Body of pancreas (tissue), 4 donors: ENCODE measurements at regions not wholly inside any gene's neighbourhood (a gene's known extent, or its start where the extent isn't known, plus 50 kb on each side); places are given as distances from the start of the nearest gene placed in this dataset.

ENCODE experiments used
- ATAC-seq: fragments of 150-250 bp; one replicate; pipeline ENCODE4 v1.9.1; 2016
- DNase-seq, 4 donors: peaks; one replicate each; pipeline ENCODE4 v3.0.0-alpha.2; 2019
- H3K27ac ChIP-seq, 4 donors: fragments of 200-600 bp; sonication (generic); 1 replicate in 3 of 4; 2 replicates in 1 of 4; pipeline versions ENCODE4 v1.5.1 to v1.6.1; 2016 to 2019; ENCODE audit warnings: mild to moderate bottlenecking in 1 of 4, mixed read lengths in 1 of 4, moderate library complexity in 1 of 4
- H3K27me3 ChIP-seq, 2 donors: fragments of 200-600 bp; sonication (generic); one replicate each; pipeline ENCODE4 v1.6.0; 2016; ENCODE audit warnings: mild to moderate bottlenecking in 1 of 2
- H3K36me3 ChIP-seq, 2 donors: fragments of 200-600 bp; sonication (generic); replicated peaks in 1 of 2; 2 replicates each; pipeline ENCODE4 v1.5.1; 2016; ENCODE audit warnings: low read depth in 2 of 2; ENCODE audit not compliant: insufficient read depth in 1 of 2
- H3K4me1 ChIP-seq: fragments of 200-600 bp; sonication (generic); one replicate; pipeline ENCODE4 v1.6.0; 2016
- H3K4me3 ChIP-seq, 2 donors: fragments of 200-600 bp; sonication (generic); 1 replicate in 1 of 2; 2 replicates in 1 of 2; pipeline ENCODE4 v1.5.1; 2016 to 2019
- H3K9me3 ChIP-seq, 3 donors: fragments of 200-600 bp; sonication (generic); 1 replicate in 2 of 3; 2 replicates in 1 of 3; pipeline ENCODE4 v1.5.1; 2016
- CTCF ChIP-seq, 7 experiments: fragments of 450-650 bp in 4 of 7; fragments of 200-600 bp in 3 of 7; sonication (generic) in 3 of 7; IDR thresholded peaks; one replicate each; pipeline ENCODE4 v1.5.1; 2016 to 2019; ENCODE audit warnings: antibody characterized with exemption in 7 of 7
- POLR2A ChIP-seq, 3 donors: fragments of 450-650 bp; IDR thresholded peaks; one replicate each; pipeline ENCODE4 v1.6.1; 2016; ENCODE audit warnings: antibody characterized with exemption in 3 of 3, mild to moderate bottlenecking in 2 of 3
- WGBS, 2 donors: methylation state at CpG; one replicate each; pipeline ENCODE4 v1.1.5; 2017; 5-methylcytosine and 5-hydroxymethylcytosine counted together
- intact Hi-C: fragments of 100-400 bp; cut with DNase I; formaldehyde crosslinking; loops from one replicate; pipeline ENCODE4 v1.15.1; 2023

GRCh38 chr9:121593066-121593465 is 58.4 kb upstream of the DAB2IP start:
- DNase-seq (no peak), ATAC-seq (no peak)
- intact Hi-C loops = no loop called here
- Histone ChIP-seq H3K9me3 (no peaks in the 10 kb centered on the region), H3K36me3 (no peaks in the 10 kb centered on the region), H3K4me3 (no peak overlapping the region), H3K27ac (no peak overlapping the region), H3K4me1 (peaks cover 8% of the 10 kb centered on the region), H3K27me3 (no peaks in the 10 kb centered on the region)
- TF ChIP-seq POLR2A (IDR thresholded peaks at IDR 0.05) (no peak), CTCF (IDR thresholded peaks at IDR 0.05) (no peak)
- WGBS, 2 donors = 69 to 87% methylated on average over 7 of the region's 7 CpGs

- no peak for ATAC-seq
- Histone ChIP-seq H3K27me3 (no peaks in the 10 kb centered on the region), H3K27ac (no peak overlapping the region), H3K4me3 (no peak overlapping the region), H3K9me3 (no peaks in the 10 kb centered on the region), H3K36me3 (no peaks in the 10 kb centered on the region), H3K4me1 (peaks cover 36% of the 10 kb centered on the region)
- 94 to 96% methylated on average over 1 of the region's 1 CpG for WGBS, 2 donors
- no peak for DNase-seq
- no peak for TF ChIP-seq CTCF (IDR thresholded peaks at IDR 0.05)
- TF ChIP-seq POLR2A (IDR thresholded peaks at IDR 0.05) = no peak
- intact Hi-C loops = no loop called here
Measured at GRCh38 chr9:121596515-121596914, 54.9 kb upstream of the DAB2IP start.

- Histone ChIP-seq H3K27me3 (no peaks in the 10 kb centered on the region), H3K4me3 (no peak overlapping the region), H3K36me3 (no peaks in the 10 kb centered on the region), H3K4me1 (peaks cover 39% of the 10 kb centered on the region), H3K9me3 (no peaks in the 10 kb centered on the region), H3K27ac (peak overlapping the region; percentile 79 to 91 (median 83))
- TF ChIP-seq POLR2A (IDR thresholded peaks at IDR 0.05) (no peak), CTCF (IDR thresholded peaks at IDR 0.05) (no peak)
- intact Hi-C loops = no loop called here
- ATAC-seq (no peak), DNase-seq (no peak)
- WGBS, 2 donors = 46 to 63% methylated on average over 7 to 14 of the region's 14 CpGs
Measured at GRCh38 chr9:121597698-121598166, 53.7 kb upstream of the DAB2IP start.

- 10 to 18% methylated on average over 12 to 59 of the region's 76 CpGs for WGBS, 2 donors
- ATAC-seq (peak; percentile 66), DNase-seq (peak; percentile 80 to 88 (median 86))
- Histone ChIP-seq H3K36me3 (no peaks in the 10 kb centered on the region), H3K27ac (peak overlapping the region; percentile 79 to 91 (median 83)), H3K27me3 (no peaks in the 10 kb centered on the region), H3K4me3 (peak overlapping the region; percentile 11 to 28), H3K9me3 (no peaks in the 10 kb centered on the region), H3K4me1 (peaks cover 39% of the 10 kb centered on the region)
- TF ChIP-seq POLR2A (IDR thresholded peaks at IDR 0.05) (peak; percentile 38 to 66 (median 49)), CTCF (IDR thresholded peaks at IDR 0.05) (peak in 6 of 7 experiments; percentile 17 to 66 (median 56))
- intact Hi-C loops = no loop called here
Measured at GRCh38 chr9:121598167-121598964, 53.1 kb upstream of the DAB2IP start.
